ENCODE measurements at regions not wholly inside any gene's neighbourhood (a gene's known extent, or its start where the extent isn't known, plus 50 kb on each side); places are given as distances from the start of the nearest gene placed in this dataset.

GRCh38 chr16:16797239-16797638 is 418.3 kb downstream of the NPIPA7 start:
- DNase-seq: no peak

- no peak for DNase-seq
Measured at GRCh38 chr16:16798504-16798903, 419.6 kb downstream of the NPIPA7 start.

- DNase-seq: no peak
Measured at GRCh38 chr16:16805809-16806208, 426.9 kb downstream of the NPIPA7 start.

- DNase-seq: no peak
Measured at GRCh38 chr16:16815641-16816040, 436.7 kb downstream of the NPIPA7 start.

- DNase-seq: no peak
Measured at GRCh38 chr16:16817196-16817595, 438.3 kb downstream of the NPIPA7 start.

GRCh38 chr16:16821261-16821660 is 442.3 kb downstream of the NPIPA7 start:
- DNase-seq: no peak

- DNase-seq: no peak
Measured at GRCh38 chr16:16828913-16829398, 450.0 kb downstream of the NPIPA7 start.

- no peak for DNase-seq
Measured at GRCh38 chr16:16830401-16830800, 451.5 kb downstream of the NPIPA7 start.

- no peak for DNase-seq
Measured at GRCh38 chr16:16830973-16831372, 452.0 kb downstream of the NPIPA7 start.

GRCh38 chr16:16833165-16833564 is 454.2 kb downstream of the NPIPA7 start:
- DNase-seq: no peak

- no peak for DNase-seq
Measured at GRCh38 chr16:16850274-16850673, 471.3 kb downstream of the NPIPA7 start.

- DNase-seq: no peak
Measured at GRCh38 chr16:16857012-16857411, 478.1 kb downstream of the NPIPA7 start.

GRCh38 chr16:16857603-16858283 is 478.8 kb downstream of the NPIPA7 start:
- DNase-seq: no peak

GRCh38 chr16:16861546-16861945 is 482.6 kb downstream of the NPIPA7 start:
- DNase-seq: peak; percentile 14

- no peak for DNase-seq
Measured at GRCh38 chr16:16863672-16864071, 484.7 kb downstream of the NPIPA7 start.

GRCh38 chr16:16864536-16864935 is 485.6 kb downstream of the NPIPA7 start:
- DNase-seq: no peak

- no peak for DNase-seq
Measured at GRCh38 chr16:16865374-16865773, 486.4 kb downstream of the NPIPA7 start.

- DNase-seq: no peak
Measured at GRCh38 chr16:16867973-16868372, 489.0 kb downstream of the NPIPA7 start.

- no peak for DNase-seq
Measured at GRCh38 chr16:16868727-16869126, 489.8 kb downstream of the NPIPA7 start.

GRCh38 chr16:16869746-16870145 is 490.8 kb downstream of the NPIPA7 start:
- no peak for DNase-seq

- DNase-seq: no peak
Measured at GRCh38 chr16:16871196-16871595, 492.3 kb downstream of the NPIPA7 start.

GRCh38 chr16:16877061-16877460 is 498.1 kb downstream of the NPIPA7 start:
- no peak for DNase-seq

- DNase-seq: no peak
Measured at GRCh38 chr16:16879567-16880251, 500.8 kb downstream of the NPIPA7 start.

- DNase-seq: no peak
Measured at GRCh38 chr16:16881814-16882213, 502.9 kb downstream of the NPIPA7 start.

- DNase-seq: no peak
Measured at GRCh38 chr16:16882766-16883165, 503.8 kb downstream of the NPIPA7 start.

Data from KG1 (cell line).